ENCODE measurements at regions not wholly inside any gene's neighbourhood (a gene's known extent, or its start where the extent isn't known, plus 50 kb on each side); places are given as distances from the start of the nearest gene placed in this dataset.

DNA sequence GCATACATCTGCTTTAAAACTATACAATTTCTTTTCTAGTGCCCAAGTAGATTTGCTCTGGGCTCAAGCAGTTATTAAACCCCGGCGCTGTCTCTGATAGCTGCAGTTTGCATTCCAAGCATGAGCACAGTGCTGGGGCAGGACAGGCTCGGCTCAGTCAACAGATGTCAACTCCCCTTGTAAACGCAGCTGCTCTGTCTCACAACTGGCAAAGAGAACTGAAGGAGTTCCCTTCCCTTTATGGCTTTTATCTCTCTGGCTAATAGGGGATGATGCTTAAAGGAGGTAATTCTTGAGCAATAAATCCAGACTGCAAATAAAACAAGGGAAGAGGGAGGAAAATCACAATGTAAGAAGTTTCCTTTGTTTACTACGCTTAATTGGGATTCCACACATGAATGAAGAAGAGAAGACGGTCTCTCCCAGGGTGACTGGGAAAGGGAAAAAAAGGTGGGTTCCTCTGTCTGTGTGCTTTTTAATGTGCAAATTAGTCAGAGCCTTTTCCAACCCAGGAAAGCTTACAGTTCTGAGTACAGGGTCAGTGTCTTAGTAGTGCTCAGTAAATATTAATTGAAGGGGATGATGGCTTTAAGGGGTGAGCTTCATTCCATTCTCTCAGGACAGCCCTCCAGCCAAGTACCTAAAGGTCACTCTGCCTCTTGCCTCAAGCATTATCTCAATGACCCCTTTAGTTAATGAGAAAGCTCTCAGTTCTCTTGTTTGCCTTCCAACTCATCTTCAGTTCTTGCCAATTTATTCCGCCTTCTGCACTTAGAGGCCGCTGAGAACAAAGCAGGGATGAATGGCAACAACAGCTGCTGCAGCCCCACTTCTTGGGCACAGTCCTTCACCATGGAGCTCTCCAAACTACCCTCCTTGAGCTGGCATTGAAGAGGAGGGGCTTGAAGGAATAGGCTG is 155.7 kb upstream of the JADE1 start:
- TF ChIP-seq, protein P1, sequence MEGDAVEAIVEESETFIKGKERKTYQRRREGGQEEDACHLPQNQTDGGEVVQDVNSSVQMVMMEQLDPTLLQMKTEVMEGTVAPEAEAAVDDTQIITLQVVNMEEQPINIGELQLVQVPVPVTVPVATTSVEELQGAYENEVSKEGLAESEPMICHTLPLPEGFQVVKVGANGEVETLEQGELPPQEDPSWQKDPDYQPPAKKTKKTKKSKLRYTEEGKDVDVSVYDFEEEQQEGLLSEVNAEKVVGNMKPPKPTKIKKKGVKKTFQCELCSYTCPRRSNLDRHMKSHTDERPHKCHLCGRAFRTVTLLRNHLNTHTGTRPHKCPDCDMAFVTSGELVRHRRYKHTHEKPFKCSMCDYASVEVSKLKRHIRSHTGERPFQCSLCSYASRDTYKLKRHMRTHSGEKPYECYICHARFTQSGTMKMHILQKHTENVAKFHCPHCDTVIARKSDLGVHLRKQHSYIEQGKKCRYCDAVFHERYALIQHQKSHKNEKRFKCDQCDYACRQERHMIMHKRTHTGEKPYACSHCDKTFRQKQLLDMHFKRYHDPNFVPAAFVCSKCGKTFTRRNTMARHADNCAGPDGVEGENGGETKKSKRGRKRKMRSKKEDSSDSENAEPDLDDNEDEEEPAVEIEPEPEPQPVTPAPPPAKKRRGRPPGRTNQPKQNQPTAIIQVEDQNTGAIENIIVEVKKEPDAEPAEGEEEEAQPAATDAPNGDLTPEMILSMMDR (IDR thresholded peaks at IDR 0.05; ENCODE audit: low read length): no peak
- no peak for TF ChIP-seq EZH2 (IDR thresholded peaks at IDR 0.05; ENCODE audit: borderline replicate concordance, low read length)
- Histone ChIP-seq H3K9me2 (ENCODE audit: low read depth, low read length) (no peaks in the 10 kb centered on the region), H3K4me1 (ENCODE audit: insufficient read depth, low read length, severe bottlenecking) (no peaks in the 10 kb centered on the region), H3F3A (ENCODE audit: insufficient read depth, low read length) (no peaks in the 10 kb centered on the region), H3K79me2 (ENCODE audit: insufficient read depth, low read length) (no peaks in the 10 kb centered on the region), H3K27me3 (ENCODE audit: insufficient read depth, low read length) (no peaks in the 10 kb centered on the region), H3K4me3 (ENCODE audit: low read depth, low read length, poor library complexity, severe bottlenecking) (no peak overlapping the region), H3K36me3 (ENCODE audit: insufficient read depth, low read length) (no peaks in the 10 kb centered on the region), H3K27ac (ENCODE audit: low read depth, low read length, poor library complexity, severe bottlenecking) (no peak overlapping the region), H3K4me2 (ENCODE audit: low read length) (no peak overlapping the region), H2AFZ (ENCODE audit: low read length) (no peak overlapping the region), H3K9ac (ENCODE audit: low read length) (no peak overlapping the region), H3K9me3 (ENCODE audit: low read length) (no peaks in the 10 kb centered on the region), H4K20me1 (ENCODE audit: insufficient read depth, low read length) (no peaks in the 10 kb centered on the region)

GRCh38 chr4:128649575-128650205 is 159.8 kb upstream of the JADE1 start:
- Histone ChIP-seq H4K20me1 (ENCODE audit: insufficient read depth, low read length) (no peaks in the 10 kb centered on the region), H3K4me1 (ENCODE audit: insufficient read depth, low read length, severe bottlenecking) (no peaks in the 10 kb centered on the region), H3K27ac (ENCODE audit: low read depth, low read length, poor library complexity, severe bottlenecking) (no peak overlapping the region), H3K36me3 (ENCODE audit: insufficient read depth, low read length) (no peaks in the 10 kb centered on the region), H3K4me2 (ENCODE audit: low read length) (no peak overlapping the region), H3K79me2 (ENCODE audit: insufficient read depth, low read length) (no peaks in the 10 kb centered on the region), H3K27me3 (ENCODE audit: insufficient read depth, low read length) (no peaks in the 10 kb centered on the region), H3K9ac (ENCODE audit: low read length) (no peak overlapping the region), H3K9me3 (ENCODE audit: low read length) (no peaks in the 10 kb centered on the region), H3K9me2 (ENCODE audit: low read depth, low read length) (no peaks in the 10 kb centered on the region), H3K4me3 (ENCODE audit: low read depth, low read length, poor library complexity, severe bottlenecking) (no peak overlapping the region), H3F3A (ENCODE audit: insufficient read depth, low read length) (no peaks in the 10 kb centered on the region), H2AFZ (ENCODE audit: low read length) (no peak overlapping the region)
- TF ChIP-seq, protein P1 (IDR thresholded peaks at IDR 0.05; ENCODE audit: low read length): no peak
- TF ChIP-seq EZH2 (IDR thresholded peaks at IDR 0.05; ENCODE audit: borderline replicate concordance, low read length): no peak

GRCh38 chr4:128649161-128649560 is 160.3 kb upstream of the JADE1 start:
- Histone ChIP-seq H4K20me1 (ENCODE audit: insufficient read depth, low read length) (no peaks in the 10 kb centered on the region), H3K4me2 (ENCODE audit: low read length) (no peak overlapping the region), H3K4me3 (ENCODE audit: low read depth, low read length, poor library complexity, severe bottlenecking) (no peak overlapping the region), H3K27me3 (ENCODE audit: insufficient read depth, low read length) (no peaks in the 10 kb centered on the region), H3K9ac (ENCODE audit: low read length) (no peak overlapping the region), H3F3A (ENCODE audit: insufficient read depth, low read length) (no peaks in the 10 kb centered on the region), H3K9me2 (ENCODE audit: low read depth, low read length) (no peaks in the 10 kb centered on the region), H3K27ac (ENCODE audit: low read depth, low read length, poor library complexity, severe bottlenecking) (no peak overlapping the region), H3K36me3 (ENCODE audit: insufficient read depth, low read length) (no peaks in the 10 kb centered on the region), H3K79me2 (ENCODE audit: insufficient read depth, low read length) (no peaks in the 10 kb centered on the region), H3K4me1 (ENCODE audit: insufficient read depth, low read length, severe bottlenecking) (no peaks in the 10 kb centered on the region), H3K9me3 (ENCODE audit: low read length) (no peaks in the 10 kb centered on the region), H2AFZ (ENCODE audit: low read length) (no peak overlapping the region)
- TF ChIP-seq, protein P1 (IDR thresholded peaks at IDR 0.05; ENCODE audit: low read length): no peak
- TF ChIP-seq EZH2 (IDR thresholded peaks at IDR 0.05; ENCODE audit: borderline replicate concordance, low read length): no peak
